ENCODE measurements at regions not wholly inside any gene's neighbourhood (a gene's known extent, or its start where the extent isn't known, plus 50 kb on each side); places are given as distances from the start of the nearest gene placed in this dataset.

GRCh38 chr6:24010133-24010532 lies 115.9 kb upstream of the NRSN1 start:
- no peak for DNase-seq (ENCODE audit: low read depth)

- DNase-seq (ENCODE audit: low read depth): no peak
Observed at GRCh38 chr6:24016286-24016685, 109.7 kb upstream of the NRSN1 start.

GRCh38 chr6:24016857-24017256 lies 109.2 kb upstream of the NRSN1 start:
- DNase-seq (ENCODE audit: low read depth): no peak

GRCh38 chr6:24019393-24019792 lies 106.6 kb upstream of the NRSN1 start:
- no peak for DNase-seq (ENCODE audit: low read depth)

- no peak for DNase-seq (ENCODE audit: low read depth)
Observed at GRCh38 chr6:24019830-24020229, 106.2 kb upstream of the NRSN1 start.

- DNase-seq (ENCODE audit: low read depth): no peak
Observed at GRCh38 chr6:24026050-24026449, 100.0 kb upstream of the NRSN1 start.

GRCh38 chr6:24031496-24031895 lies 94.5 kb upstream of the NRSN1 start:
- no peak for DNase-seq (ENCODE audit: low read depth)

- DNase-seq (ENCODE audit: low read depth): no peak
Observed at GRCh38 chr6:24032896-24033688, 92.9 kb upstream of the NRSN1 start.

GRCh38 chr6:24043848-24044247 lies 82.2 kb upstream of the NRSN1 start:
- DNase-seq (ENCODE audit: low read depth): no peak

GRCh38 chr6:24051942-24052589 lies 73.9 kb upstream of the NRSN1 start:
- DNase-seq (ENCODE audit: low read depth): no peak

- no peak for DNase-seq (ENCODE audit: low read depth)
Observed at GRCh38 chr6:24052590-24052961, 73.4 kb upstream of the NRSN1 start.

- no peak for DNase-seq (ENCODE audit: low read depth)
Observed at GRCh38 chr6:24053057-24053456, 73.0 kb upstream of the NRSN1 start.

GRCh38 chr6:24054388-24054787 lies 71.6 kb upstream of the NRSN1 start:
- no peak for DNase-seq (ENCODE audit: low read depth)

- no peak for DNase-seq (ENCODE audit: low read depth)
Observed at GRCh38 chr6:24056567-24056966, 69.4 kb upstream of the NRSN1 start.

GRCh38 chr6:24057030-24057429 lies 69.0 kb upstream of the NRSN1 start:
- DNase-seq (ENCODE audit: low read depth): no peak

- no peak for DNase-seq (ENCODE audit: low read depth)
Observed at GRCh38 chr6:24060982-24061754, 64.8 kb upstream of the NRSN1 start.

GRCh38 chr6:24064106-24064505 lies 61.9 kb upstream of the NRSN1 start:
- no peak for DNase-seq (ENCODE audit: low read depth)

- DNase-seq (ENCODE audit: low read depth): no peak
Observed at GRCh38 chr6:24064832-24065231, 61.2 kb upstream of the NRSN1 start.

- no peak for DNase-seq (ENCODE audit: low read depth)
Observed at GRCh38 chr6:24069526-24069925, 56.5 kb upstream of the NRSN1 start.

GRCh38 chr6:24072038-24072746 lies 53.8 kb upstream of the NRSN1 start:
- DNase-seq (ENCODE audit: low read depth): no peak

GRCh38 chr6:24076011-24076410 lies 50.0 kb upstream of the NRSN1 start:
- DNase-seq (ENCODE audit: low read depth): no peak

Data from LHCN-M2 (cell line).